IMR-90 (cell line): ENCODE measurements at regions not wholly inside any gene's neighbourhood (a gene's known extent, or its start where the extent isn't known, plus 50 kb on each side); places are given as distances from the start of the nearest gene placed in this dataset.

ENCODE experiments used
- ATAC-seq: fragments of 200-7000 bp; cut with Tn5 transposase; 2 replicates; pipeline ENCODE4 v1.9.1; 2020; ENCODE audit warnings: low read depth, mild to moderate bottlenecking, moderate library complexity
- BruUV-seq: library from RNA; stranded (reverse); fragments of 400-500 nt; replicated peaks from 2 replicates; lab custom pipeline; 2021; lab: Mats Ljungman, UMichigan
- CTCF ChIA-PET: fragments of 300-600 bp; formaldehyde crosslinking; extraction: SDS; loops from one replicate; lab custom pipeline; 2021; ENCODE audit warnings: antibody characterized with exemption; lab: Yijun Ruan, JAX
- POLR2A ChIA-PET: fragments of 300-600 bp; sonication (Branson Sonifier 250); formaldehyde crosslinking; loops from one replicate; lab custom pipeline; 2022; ENCODE audit warnings: antibody characterized with exemption; ENCODE audit not compliant: unreplicated experiment; lab: Charles Lee
- DNase-seq: peaks from one replicate; pipeline ENCODE4 v3.0.0; 2013
- H2AFZ ChIP-seq: replicated peaks from 2 replicates; pipeline ENCODE3; 2013; ENCODE audit warnings: low read length, mild to moderate bottlenecking; ENCODE audit not compliant: poor library complexity
- H2AK5ac ChIP-seq: 2 replicates; pipeline ENCODE4 v1.6.1; 2013; ENCODE audit warnings: low read depth, low read length, inconsistent platforms
- H2AK9ac ChIP-seq: replicated peaks from 2 replicates; pipeline ENCODE3; 2013; ENCODE audit warnings: mild to moderate bottlenecking, low read depth, low read length, moderate library complexity; ENCODE audit not compliant: poor library complexity
- H2BK120ac ChIP-seq: 2 replicates; pipeline ENCODE4 v1.6.1; 2013; ENCODE audit warnings: low read depth, low read length, inconsistent platforms
- H2BK15ac ChIP-seq: 3 replicates; pipeline ENCODE4 v1.6.1; 2013; ENCODE audit warnings: low read depth, low read length, inconsistent platforms
- H2BK20ac ChIP-seq: 2 replicates; pipeline ENCODE4 v1.6.1; 2013; ENCODE audit warnings: low read depth, mild to moderate bottlenecking, inconsistent platforms, low read length, moderate library complexity
- H2BK5ac ChIP-seq: 2 replicates; pipeline ENCODE4 v1.6.1; 2013; ENCODE audit warnings: mild to moderate bottlenecking, low read depth, low read length, inconsistent platforms; ENCODE audit not compliant: poor library complexity, severe bottlenecking
- H3K14ac ChIP-seq: replicated peaks from 2 replicates; pipeline ENCODE4 v1.6.1; 2013; ENCODE audit warnings: low read depth, low read length, inconsistent platforms
- H3K18ac ChIP-seq: 2 replicates; pipeline ENCODE4 v1.6.1; 2013; ENCODE audit warnings: low read depth, low read length, control low read depth
- H3K23ac ChIP-seq: 2 replicates; pipeline ENCODE4 v1.6.1; 2013; ENCODE audit warnings: low read depth, low read length, inconsistent platforms
- H3K27ac ChIP-seq: 2 replicates; pipeline ENCODE4 v1.5.1; 2013; ENCODE audit warnings: mild to moderate bottlenecking, control low read depth, low read length; ENCODE audit not compliant: insufficient read depth
- H3K27me3 ChIP-seq: 2 replicates; pipeline ENCODE4 v1.6.1; 2013; ENCODE audit warnings: low read length; ENCODE audit not compliant: control insufficient read depth, insufficient read depth
- H3K36me3 ChIP-seq: 2 replicates; pipeline ENCODE4 v1.6.1; 2013; ENCODE audit warnings: low read length, mixed read lengths; ENCODE audit not compliant: control insufficient read depth, insufficient read depth
- H3K4ac ChIP-seq: 2 replicates; pipeline ENCODE4 v1.6.1; 2013; ENCODE audit warnings: low read depth, low read length, inconsistent platforms
- H3K4me1 ChIP-seq: 2 replicates; pipeline ENCODE4 v1.6.1; 2013; ENCODE audit warnings: low read length, mixed read lengths; ENCODE audit not compliant: control insufficient read depth, insufficient read depth
- H3K4me2 ChIP-seq: 2 replicates; pipeline ENCODE4 v1.6.1; 2013; ENCODE audit warnings: low read depth, mild to moderate bottlenecking, control low read depth, low read length, moderate library complexity
- H3K4me3 ChIP-seq: 2 replicates; pipeline ENCODE4 v1.5.1; 2013; ENCODE audit warnings: low read depth, mild to moderate bottlenecking, control low read depth, low read length, moderate library complexity; ENCODE audit not compliant: insufficient read depth
- H3K56ac ChIP-seq: 2 replicates; pipeline ENCODE4 v1.6.1; 2013; ENCODE audit warnings: low read length, inconsistent platforms; ENCODE audit not compliant: insufficient read depth; ENCODE audit errors: extremely low read depth
- H3K79me1 ChIP-seq, 2 experiments: 2 replicates each; pipeline ENCODE4 v1.6.1; 2013; ENCODE audit warnings: low read length in 2 of 2, inconsistent platforms in 1 of 2, low read depth in 1 of 2
- H3K9ac ChIP-seq: 2 replicates; pipeline ENCODE4 v1.6.1; 2013; ENCODE audit warnings: low read depth, low read length, control low read depth
- H3K9me1 ChIP-seq: 2 replicates; pipeline ENCODE4 v1.6.1; 2013; ENCODE audit warnings: low read length, inconsistent platforms; ENCODE audit not compliant: insufficient read depth
- H3K9me3 ChIP-seq: 2 replicates; pipeline ENCODE4 v1.6.1; 2013; ENCODE audit warnings: low read length; ENCODE audit not compliant: control insufficient read depth, insufficient read depth
- H4K20me1 ChIP-seq: 2 replicates; pipeline ENCODE4 v1.6.1; 2013; ENCODE audit warnings: low read length, inconsistent platforms; ENCODE audit not compliant: insufficient read depth
- H4K5ac ChIP-seq: 2 replicates; pipeline ENCODE4 v1.6.1; 2013; ENCODE audit warnings: mild to moderate bottlenecking, low read depth, low read length, control low read depth
- H4K8ac ChIP-seq, 2 experiments: 2 replicates each; pipeline ENCODE4 v1.6.1; 2013; ENCODE audit warnings: low read depth in 2 of 2, low read length in 2 of 2, control low read depth in 1 of 2, inconsistent platforms in 1 of 2
- H4K91ac ChIP-seq: 2 replicates; pipeline ENCODE4 v1.6.1; 2013; ENCODE audit warnings: low read depth, low read length, inconsistent platforms; ENCODE audit not compliant: insufficient read depth
- MXI1 ChIP-seq: IDR thresholded peaks from 2 replicates; pipeline ENCODE4 v1.6.1; 2012; ENCODE audit warnings: low read depth, mild to moderate bottlenecking, low read length, moderate library complexity, borderline replicate concordance
- RAD21 ChIP-seq: IDR thresholded peaks from 2 replicates; pipeline ENCODE4 v1.6.1; 2012; ENCODE audit warnings: low read length, improper control_type of control experiment
- RFX5 ChIP-seq: IDR thresholded peaks from 2 replicates; pipeline ENCODE4 v1.8.0; 2012; ENCODE audit warnings: low read depth, mild to moderate bottlenecking, low read length, moderate library complexity
- WGBS, 2 experiments: methylation state at CpG; one replicate each; pipeline versions ENCODE4 v1.1.5 to v1.1.7; 2013; ENCODE audit warnings: missing lambda C conversion rate in 2 of 2; ENCODE audit not compliant: insufficient read length in 1 of 2; ENCODE audit errors: extremely low coverage in 2 of 2; 5-methylcytosine and 5-hydroxymethylcytosine counted together
- dilution Hi-C: fragments of 300-500 bp; cut with HindIII; formaldehyde crosslinking; loops from one replicate; pipeline ENCODE4 v1.14.3; 2018; ENCODE audit warnings: low sequenced_read_pairs; ENCODE audit not compliant: unreplicated experiment
- in situ Hi-C: fragments of 300-500 bp; cut with MboI; formaldehyde crosslinking; loops from 3 replicates; pipeline ENCODE4 v1.14.3; 2019; ENCODE audit warnings: low sequenced_read_pairs, inconsistent platforms, mixed read lengths
- intact Hi-C: fragments of 100-400 bp; cut with micrococcal nuclease; formaldehyde crosslinking; loops from 2 replicates; pipeline ENCODE4 v1.10.0; 2022
- TF ChIP-seq, protein P1 (sequence below): conservative IDR thresholded peaks from 2 replicates; pipeline ENCODE4 v1.5.1; 2012; ENCODE audit warnings: mild to moderate bottlenecking, low read depth, low read length, improper control_type of control experiment
- TF ChIP-seq, protein P2 (sequence below): fragments of 150-350 bp; IDR thresholded peaks from 2 replicates; pipeline ENCODE4 v1.6.1; 2016; ENCODE audit warnings: low read depth, mild to moderate bottlenecking, low read length, moderate library complexity, borderline replicate concordance

DNA sequence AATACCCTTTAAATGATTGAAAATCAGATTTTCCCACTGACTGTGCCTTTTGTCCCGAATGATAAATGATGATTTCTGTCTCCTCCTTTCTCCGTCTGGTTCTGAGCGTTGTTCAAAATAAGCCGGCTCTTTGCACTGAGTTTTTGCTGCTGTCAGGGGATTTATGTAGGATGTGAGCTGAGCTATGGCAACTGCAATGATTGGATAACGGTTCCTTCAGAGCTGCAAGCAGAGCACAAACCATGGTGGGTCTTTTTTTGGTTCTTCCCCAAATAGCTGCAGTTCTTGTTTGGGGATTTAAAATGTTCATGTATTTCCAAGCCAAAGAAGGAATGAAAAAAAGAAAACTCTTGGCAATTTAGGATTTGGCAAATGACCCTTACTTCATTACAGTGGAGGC, 124.5 kb upstream of the CASK start:
- no peak overlapping the region for H4K91ac ChIP-seq
- H3K4me3 ChIP-seq = no peak overlapping the region
- no peaks in the 10 kb centered on the region for H3K79me1 ChIP-seq
- no peaks in the 10 kb centered on the region for H3K9me1 ChIP-seq
- no peaks in the 10 kb centered on the region for H3K27me3 ChIP-seq
- BruUV-seq = no TSS peak
- H3K14ac ChIP-seq = no peak overlapping the region
- no peak overlapping the region for H3K9ac ChIP-seq
- CTCF ChIA-PET = no interaction called here
- ATAC-seq (no peak), DNase-seq (no peak)
- WGBS, 2 experiments = no CpG with 5 or more reads among the region's 5 CpGs
- H2BK20ac ChIP-seq = no peak overlapping the region
- no peak overlapping the region for H3K27ac ChIP-seq
- dilution Hi-C loops (no loop called here), intact Hi-C loops (no loop called here), in situ Hi-C loops (no loop called here)
- H3K56ac ChIP-seq = no peak overlapping the region
- H3K9me3 ChIP-seq = no peaks in the 10 kb centered on the region
- H3K4me2 ChIP-seq = no peak overlapping the region
- H2BK5ac ChIP-seq = no peak overlapping the region
- no peak overlapping the region for H2AFZ ChIP-seq
- no peak overlapping the region for H4K8ac ChIP-seq
- POLR2A ChIA-PET = no interaction called here
- H2AK5ac ChIP-seq = no peak overlapping the region
- H3K4me1 ChIP-seq = no peaks in the 10 kb centered on the region
- TF ChIP-seq RAD21 (no peak), RFX5 (no peak), MXI1 (no peak)
- TF ChIP-seq, protein P1, sequence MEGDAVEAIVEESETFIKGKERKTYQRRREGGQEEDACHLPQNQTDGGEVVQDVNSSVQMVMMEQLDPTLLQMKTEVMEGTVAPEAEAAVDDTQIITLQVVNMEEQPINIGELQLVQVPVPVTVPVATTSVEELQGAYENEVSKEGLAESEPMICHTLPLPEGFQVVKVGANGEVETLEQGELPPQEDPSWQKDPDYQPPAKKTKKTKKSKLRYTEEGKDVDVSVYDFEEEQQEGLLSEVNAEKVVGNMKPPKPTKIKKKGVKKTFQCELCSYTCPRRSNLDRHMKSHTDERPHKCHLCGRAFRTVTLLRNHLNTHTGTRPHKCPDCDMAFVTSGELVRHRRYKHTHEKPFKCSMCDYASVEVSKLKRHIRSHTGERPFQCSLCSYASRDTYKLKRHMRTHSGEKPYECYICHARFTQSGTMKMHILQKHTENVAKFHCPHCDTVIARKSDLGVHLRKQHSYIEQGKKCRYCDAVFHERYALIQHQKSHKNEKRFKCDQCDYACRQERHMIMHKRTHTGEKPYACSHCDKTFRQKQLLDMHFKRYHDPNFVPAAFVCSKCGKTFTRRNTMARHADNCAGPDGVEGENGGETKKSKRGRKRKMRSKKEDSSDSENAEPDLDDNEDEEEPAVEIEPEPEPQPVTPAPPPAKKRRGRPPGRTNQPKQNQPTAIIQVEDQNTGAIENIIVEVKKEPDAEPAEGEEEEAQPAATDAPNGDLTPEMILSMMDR = no peak
- TF ChIP-seq, protein P2, sequence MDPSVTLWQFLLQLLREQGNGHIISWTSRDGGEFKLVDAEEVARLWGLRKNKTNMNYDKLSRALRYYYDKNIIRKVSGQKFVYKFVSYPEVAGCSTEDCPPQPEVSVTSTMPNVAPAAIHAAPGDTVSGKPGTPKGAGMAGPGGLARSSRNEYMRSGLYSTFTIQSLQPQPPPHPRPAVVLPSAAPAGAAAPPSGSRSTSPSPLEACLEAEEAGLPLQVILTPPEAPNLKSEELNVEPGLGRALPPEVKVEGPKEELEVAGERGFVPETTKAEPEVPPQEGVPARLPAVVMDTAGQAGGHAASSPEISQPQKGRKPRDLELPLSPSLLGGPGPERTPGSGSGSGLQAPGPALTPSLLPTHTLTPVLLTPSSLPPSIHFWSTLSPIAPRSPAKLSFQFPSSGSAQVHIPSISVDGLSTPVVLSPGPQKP = no peak
- no peak overlapping the region for H4K5ac ChIP-seq
- no peaks in the 10 kb centered on the region for H4K20me1 ChIP-seq
- H3K4ac ChIP-seq = no peak overlapping the region
- no peak overlapping the region for H2AK9ac ChIP-seq
- no peak overlapping the region for H3K23ac ChIP-seq
- no peak overlapping the region for H2BK15ac ChIP-seq
- no peak overlapping the region for H3K18ac ChIP-seq
- no peak overlapping the region for H2BK120ac ChIP-seq
- H3K36me3 ChIP-seq = no peaks in the 10 kb centered on the region
